Tibial nerve (tissue), 4 donors: ENCODE measurements at regions not wholly inside any gene's neighbourhood (a gene's known extent, or its start where the extent isn't known, plus 50 kb on each side); places are given as distances from the start of the nearest gene placed in this dataset.
"Not testable (repeated sequence)": the region's sequence is repeated elsewhere in the genome, so short reads cannot be mapped to it uniquely, and the experiment has no call there.

ENCODE experiments used
- DNase-seq, 2 donors: peaks; one replicate each; pipeline ENCODE4 v3.0.0-alpha.2; 2019; ENCODE audit warnings: low spot score in 2 of 2
- H3K27ac ChIP-seq, 4 donors: fragments of 200-600 bp; sonication (generic) in 3 of 4; one replicate each; pipeline ENCODE4 v1.5.1; 2017 to 2019; ENCODE audit warnings: mild to moderate bottlenecking in 1 of 4
- H3K27me3 ChIP-seq, 2 donors: fragments of 200-600 bp; sonication (generic) in 1 of 2; one replicate each; pipeline versions ENCODE4 v1.5.1 to v1.6.0; 2017 to 2019
- H3K36me3 ChIP-seq, 3 donors: fragments of 200-600 bp; sonication (generic); one replicate each; pipeline ENCODE4 v1.5.1; 2018 to 2019
- H3K4me1 ChIP-seq, 4 donors: fragments of 200-600 bp; sonication (generic) in 3 of 4; one replicate each; pipeline ENCODE4 v1.5.1; 2017 to 2019
- H3K4me3 ChIP-seq, 4 donors: fragments of 200-600 bp; sonication (generic) in 3 of 4; one replicate each; pipeline ENCODE4 v1.5.1; 2017 to 2019; ENCODE audit warnings: mild to moderate bottlenecking in 1 of 4, moderate library complexity in 1 of 4
- H3K9me3 ChIP-seq, 4 donors: fragments of 200-600 bp; sonication (generic) in 3 of 4; one replicate each; pipeline ENCODE4 v1.5.1; 2017 to 2019
- EP300 ChIP-seq, 2 donors: sonication (generic); formaldehyde crosslinking; IDR thresholded peaks; one replicate each; pipeline ENCODE4 v1.6.1; 2017; ENCODE audit warnings: antibody characterized with exemption in 2 of 2, mild to moderate bottlenecking in 1 of 2
- WGBS, 2 donors: methylation state at CpG; one replicate each; pipeline ENCODE4 v1.1.5; 2018; 5-methylcytosine and 5-hydroxymethylcytosine counted together

- 93 to 95% methylated on average over 18 to 19 of the region's 21 CpGs for WGBS, 2 donors
- no peak overlapping the region for H3K4me3 ChIP-seq
- DNase-seq = no peak
- H3K27ac ChIP-seq = no peak overlapping the region
- no peaks in the 10 kb centered on the region for H3K27me3 ChIP-seq
- H3K4me1 ChIP-seq = no peaks in the 10 kb centered on the region
- no peaks in the 10 kb centered on the region for H3K9me3 ChIP-seq
- peaks cover 0 to 35% (median 0%) of the 10 kb centered on the region in 3 donors for H3K36me3 ChIP-seq
- no peak for TF ChIP-seq EP300 (IDR thresholded peaks at IDR 0.05)
Measured at GRCh38 chr15:84402856-84403608, 167.5 kb downstream of the GOLGA6L4 start.

DNA sequence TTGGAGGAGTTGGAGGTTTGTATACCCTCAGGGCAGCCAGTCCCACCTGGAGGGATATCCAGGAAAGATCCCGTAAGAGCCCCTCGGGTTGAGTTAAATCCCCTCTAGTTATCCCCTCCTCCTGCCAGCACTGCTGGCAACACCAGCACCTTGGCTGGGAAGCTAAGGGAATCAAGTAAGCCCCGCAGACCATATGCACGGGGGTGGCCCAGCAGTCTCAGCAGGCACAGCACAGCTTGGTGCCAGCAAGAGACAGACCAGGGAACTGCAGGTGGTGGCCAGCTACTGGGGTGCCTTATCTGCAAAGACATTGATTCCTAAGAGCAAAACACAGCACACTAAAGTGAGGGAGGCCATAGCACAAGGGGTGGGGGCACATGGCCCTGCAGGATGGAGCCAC, 173.8 kb downstream of the GOLGA6L4 start:
- not testable (repeated sequence) for H3K4me1 ChIP-seq, H3K4me3 ChIP-seq, H3K27ac ChIP-seq, H3K27me3 ChIP-seq, DNase-seq, H3K36me3 ChIP-seq, H3K9me3 ChIP-seq
- WGBS, 2 donors = no CpG with 5 or more reads among the region's 4 CpGs

- H3K4me1 ChIP-seq, H3K27me3 ChIP-seq, H3K36me3 ChIP-seq, H3K9me3 ChIP-seq, DNase-seq: not testable (repeated sequence)
- peak overlapping the region in 3 of 4 donors; percentile 76 to 91 (median 82) for H3K27ac ChIP-seq
- no CpG with 5 or more reads among the region's 55 CpGs for WGBS, 2 donors
- peak overlapping the region; percentile 27 to 43 (median 34) for H3K4me3 ChIP-seq
Measured at GRCh38 chr15:84421513-84422181, 179.2 kb upstream of the ZSCAN2 start.

GRCh38 chr15:84425327-84425726, 175.5 kb upstream of the ZSCAN2 start:
- H3K36me3 ChIP-seq, H3K27ac ChIP-seq, H3K27me3 ChIP-seq, H3K4me3 ChIP-seq, H3K4me1 ChIP-seq, H3K9me3 ChIP-seq: not testable (repeated sequence)
- WGBS, 2 donors = no CpG with 5 or more reads among the region's 7 CpGs
- peak in 1 of 2 donors; percentile 3 for DNase-seq

DNA sequence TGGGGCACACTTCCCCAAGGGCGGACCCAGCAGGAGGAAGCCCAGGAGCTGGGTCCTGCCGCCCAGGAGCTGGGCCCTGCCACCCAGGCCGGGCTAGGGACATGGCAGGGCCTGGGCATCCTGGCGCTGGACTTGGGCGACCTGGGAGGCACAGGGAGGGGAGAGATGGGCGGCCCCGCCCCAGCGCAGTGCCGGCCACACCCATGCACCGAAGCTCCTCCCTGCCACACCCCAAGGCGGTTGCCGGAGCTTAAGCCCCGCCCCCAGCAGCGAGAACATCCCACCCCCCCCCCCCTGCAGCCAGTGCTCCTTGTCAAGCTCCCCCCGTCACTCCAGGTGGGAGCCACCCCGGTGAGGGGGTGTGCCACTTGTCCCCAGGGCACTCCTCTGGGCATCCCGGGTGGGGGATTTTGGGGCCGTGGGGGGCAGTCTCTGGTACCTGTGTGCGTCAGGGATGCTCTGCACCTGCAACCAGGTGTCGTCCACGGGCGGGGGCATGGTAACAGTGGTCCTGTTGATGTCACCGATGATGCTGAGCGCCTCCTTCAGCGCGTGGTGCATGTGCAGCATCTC, 127.4 kb upstream of the ZSCAN2 start:
- DNase-seq = not testable (repeated sequence)

GRCh38 chr15:84476364-84477033, 124.3 kb upstream of the ZSCAN2 start:
- H3K4me3 ChIP-seq, H3K4me1 ChIP-seq, H3K9me3 ChIP-seq, H3K27me3 ChIP-seq, H3K27ac ChIP-seq, H3K36me3 ChIP-seq, DNase-seq: not testable (repeated sequence)
- WGBS, 2 donors = no CpG with 5 or more reads among the region's 14 CpGs

More for the DNA sequence above, 127.4 kb upstream of the ZSCAN2 start:
- WGBS, 2 donors = no CpG with 5 or more reads among the region's 26 CpGs
- not testable (repeated sequence) for H3K4me1 ChIP-seq, H3K4me3 ChIP-seq, H3K9me3 ChIP-seq, H3K27me3 ChIP-seq, H3K27ac ChIP-seq, H3K36me3 ChIP-seq

DNA sequence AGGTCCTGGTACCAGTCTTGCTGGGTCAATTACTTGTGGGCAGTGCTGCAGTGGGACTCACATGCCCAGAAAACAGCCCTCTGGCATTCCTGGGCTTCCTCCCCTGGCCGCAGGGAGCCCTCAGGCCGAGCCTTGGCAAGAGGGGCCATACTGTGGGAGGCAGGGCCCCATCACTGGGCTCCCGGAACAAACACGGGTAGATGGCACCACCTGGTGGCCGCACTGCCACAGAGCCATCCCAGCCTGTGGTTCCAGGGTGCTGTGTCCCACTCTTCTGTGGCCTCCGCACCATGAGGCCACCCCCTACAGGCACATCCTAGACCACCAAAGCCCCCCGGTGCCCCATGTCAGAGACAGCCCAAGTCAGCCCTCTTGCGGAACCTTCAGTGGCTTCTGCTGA, 123.3 kb upstream of the ZSCAN2 start:
- H3K27ac ChIP-seq, H3K27me3 ChIP-seq, H3K4me3 ChIP-seq, H3K36me3 ChIP-seq, DNase-seq, H3K4me1 ChIP-seq, H3K9me3 ChIP-seq: not testable (repeated sequence)
- no CpG with 5 or more reads among the region's 8 CpGs for WGBS, 2 donors

DNA sequence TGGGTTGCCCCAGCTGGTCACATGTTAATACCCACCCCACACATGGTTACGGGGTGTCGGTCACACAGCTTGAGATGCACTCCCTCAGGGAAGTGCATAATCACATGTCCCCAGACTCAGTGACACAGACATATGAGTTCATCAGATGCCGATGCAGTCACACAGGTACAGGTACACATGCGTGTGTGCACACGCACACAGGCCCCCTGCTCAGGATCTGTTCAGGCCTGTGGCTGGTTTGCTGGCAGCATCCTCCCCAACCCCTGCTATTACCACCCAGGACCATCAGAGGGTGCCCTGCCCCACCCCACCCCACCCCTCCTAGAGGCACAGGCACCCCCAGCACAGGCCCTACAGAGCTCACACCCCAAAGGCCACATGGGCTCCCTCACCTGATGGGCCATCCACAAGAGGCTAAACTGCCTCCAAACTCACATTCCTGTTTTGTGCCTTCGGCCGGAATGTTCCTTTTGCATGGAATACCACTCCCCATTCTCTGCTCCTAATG, 120.6 kb upstream of the ZSCAN2 start:
- not testable (repeated sequence) for H3K36me3 ChIP-seq, H3K9me3 ChIP-seq, DNase-seq, H3K4me3 ChIP-seq, H3K27me3 ChIP-seq, H3K27ac ChIP-seq, H3K4me1 ChIP-seq
- WGBS, 2 donors = no CpG with 5 or more reads among the region's 7 CpGs

DNA sequence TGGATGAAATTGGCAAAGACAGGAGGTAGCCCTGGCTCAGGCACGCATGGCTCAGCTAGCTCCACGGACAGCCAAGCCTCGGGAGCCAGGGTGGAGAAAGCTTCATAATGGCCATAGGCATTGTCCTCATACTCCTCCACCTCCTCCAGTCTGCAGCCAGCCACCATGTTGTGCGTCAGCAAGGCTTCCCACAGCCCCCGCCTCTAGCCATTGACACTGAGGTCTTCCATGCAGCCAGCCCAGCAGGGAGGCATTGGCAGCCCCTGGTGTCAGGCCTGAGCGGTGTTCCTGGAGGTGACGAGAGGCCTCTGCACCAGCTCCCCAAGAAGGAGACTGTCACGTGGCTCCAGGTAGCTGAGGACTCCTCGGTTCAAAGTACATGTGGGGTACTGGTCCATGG, 117.0 kb upstream of the ZSCAN2 start:
- not testable (repeated sequence) for H3K27ac ChIP-seq, DNase-seq, H3K9me3 ChIP-seq, H3K27me3 ChIP-seq, H3K4me1 ChIP-seq, H3K36me3 ChIP-seq, H3K4me3 ChIP-seq
- WGBS, 2 donors = no CpG with 5 or more reads among the region's 9 CpGs
